Mammary epithelial cell (primary cell): ENCODE measurements at regions not wholly inside any gene's neighbourhood (a gene's known extent, or its start where the extent isn't known, plus 50 kb on each side); places are given as distances from the start of the nearest gene placed in this dataset.

Experiments used
- CTCF ChIP-seq, 2 donors: IDR thresholded peaks in 1 of 2; conservative IDR thresholded peaks in 1 of 2; 2 replicates each; pipeline ENCODE4 v1.5.1; 2011 to 2012; ENCODE audit warnings: inconsistent platforms in 2 of 2, low read length in 2 of 2, mild to moderate bottlenecking in 2 of 2, control low read depth in 1 of 2, low read depth in 1 of 2; ENCODE audit not compliant: insufficient read depth in 1 of 2; ENCODE audit errors: extremely low read depth in 1 of 2
- EZH2 ChIP-seq: IDR thresholded peaks from 2 replicates; pipeline ENCODE4 v1.6.1; 2012; ENCODE audit warnings: low read length, inconsistent platforms, borderline replicate concordance

- no peak for TF ChIP-seq CTCF (conservative IDR thresholded peaks at IDR 0.05 in 1 of 2, IDR thresholded peaks at IDR 0.05 in 1 of 2; ENCODE audit: extremely low read depth in 1 of 2, insufficient read depth in 1 of 2, low read depth in 1 of 2, low read length in 2 of 2)
- TF ChIP-seq EZH2, result no peak
Observed at GRCh38 chr14:27025648-27026047, 427.8 kb upstream of the NOVA1 start.
